GM19043 (cell line): ENCODE measurements at regions not wholly inside any gene's neighbourhood (a gene's known extent, or its start where the extent isn't known, plus 50 kb on each side); places are given as distances from the start of the nearest gene placed in this dataset.

Experiments
- ATAC-seq: cut with Tn5 transposase; IDR thresholded peaks from one replicate; pipeline ENCODE4 v1.9.1; 2021; ENCODE audit warnings: low read depth; ENCODE audit not compliant: unreplicated experiment

- ATAC-seq, result no peak
These were observed 1132.7 kb downstream of the KCNT2 start for GRCh38 chr1:195475568-195475967.

- no peak for ATAC-seq
These were observed 1135.9 kb downstream of the KCNT2 start for GRCh38 chr1:195472291-195472690.

GRCh38 chr1:195466639-195467038 is 1141.6 kb downstream of the KCNT2 start:
- no peak for ATAC-seq

- no peak for ATAC-seq
These were observed 1145.6 kb downstream of the KCNT2 start for GRCh38 chr1:195462646-195463045.

GRCh38 chr1:195462152-195462551 is 1146.1 kb downstream of the KCNT2 start:
- no peak for ATAC-seq

- no peak for ATAC-seq
These were observed 1149.9 kb downstream of the KCNT2 start for GRCh38 chr1:195458365-195458764.

GRCh38 chr1:195450794-195451193 is 1157.4 kb downstream of the KCNT2 start:
- no peak for ATAC-seq

- ATAC-seq, result no peak
These were observed 1168.6 kb downstream of the KCNT2 start for GRCh38 chr1:195439661-195440060.

- no peak for ATAC-seq
These were observed 1173.6 kb downstream of the KCNT2 start for GRCh38 chr1:195434566-195435203.

GRCh38 chr1:195430826-195431225 is 1177.4 kb downstream of the KCNT2 start:
- no peak for ATAC-seq

GRCh38 chr1:195428927-195429326 is 1179.3 kb downstream of the KCNT2 start:
- ATAC-seq, result no peak

GRCh38 chr1:195415584-195415983 is 1192.7 kb downstream of the KCNT2 start:
- no peak for ATAC-seq

- ATAC-seq, result no peak
These were observed 1213.7 kb downstream of the KCNT2 start for GRCh38 chr1:195394567-195394966.

GRCh38 chr1:195376190-195376589 is 1232.0 kb downstream of the KCNT2 start:
- no peak for ATAC-seq

- ATAC-seq, result no peak
These were observed 1234.4 kb downstream of the KCNT2 start for GRCh38 chr1:195373856-195374255.

GRCh38 chr1:195345149-195345548 is 1263.1 kb downstream of the KCNT2 start:
- ATAC-seq, result no peak

- ATAC-seq, result no peak
These were observed 1270.6 kb downstream of the KCNT2 start for GRCh38 chr1:195337646-195338045.

- no peak for ATAC-seq
These were observed 1271.4 kb downstream of the KCNT2 start for GRCh38 chr1:195336812-195337211.

GRCh38 chr1:195335541-195335940 is 1272.7 kb downstream of the KCNT2 start:
- no peak for ATAC-seq

- ATAC-seq, result no peak
These were observed 1276.1 kb downstream of the KCNT2 start for GRCh38 chr1:195332102-195332501.

- ATAC-seq, result no peak
These were observed 1279.6 kb downstream of the KCNT2 start for GRCh38 chr1:195328681-195329080.

- ATAC-seq, result no peak
These were observed 1280.1 kb downstream of the KCNT2 start for GRCh38 chr1:195328102-195328501.

GRCh38 chr1:195327361-195327760 is 1280.9 kb downstream of the KCNT2 start:
- no peak for ATAC-seq
